ENCODE measurements at regions not wholly inside any gene's neighbourhood (a gene's known extent, or its start where the extent isn't known, plus 50 kb on each side); places are given as distances from the start of the nearest gene placed in this dataset. TPM values are rescaled to one million over a fixed set of nuclear protein-coding genes. Genes with fewer than 3 reads are reported as not detected.

DNA sequence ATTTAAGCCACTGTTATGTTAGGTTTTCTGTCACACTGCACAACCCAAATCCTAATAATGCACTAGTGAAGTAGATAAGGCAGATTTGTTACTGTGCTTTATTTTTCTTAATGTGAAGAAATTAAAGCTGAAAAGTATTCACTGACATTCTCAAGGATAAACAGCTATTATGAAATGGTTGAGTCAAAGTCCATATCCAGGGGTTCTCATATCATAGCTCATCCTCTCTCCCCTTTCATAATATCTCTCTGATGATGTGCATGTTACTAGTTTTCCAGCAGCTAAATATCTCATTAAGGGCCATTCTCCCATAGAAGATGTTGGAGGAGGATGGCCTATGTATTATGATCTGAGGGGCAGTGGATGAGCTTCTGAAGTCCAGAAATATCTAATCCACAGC, 53.6 kb upstream of the CCDC190 start:
- H3K9me3 ChIP-seq (replicated peaks in 1 of 2; ENCODE audit: control insufficient read depth in 2 of 2, insufficient read depth in 1 of 2, low read depth in 1 of 2, low read length in 2 of 2) = peaks cover 0 to 2% of the 10 kb centered on the region in 2 donors
- no peak overlapping the region for H3K4me2 ChIP-seq (ENCODE audit: insufficient read depth, low read length, poor library complexity, severe bottlenecking)
- H2BK5ac ChIP-seq (ENCODE audit: low read length) = no peak overlapping the region
- H3K27ac ChIP-seq (replicated peaks; ENCODE audit: low read length) = no peak overlapping the region
- H3K18ac ChIP-seq (ENCODE audit: low read length) = no peak overlapping the region
- H2BK120ac ChIP-seq (ENCODE audit: low read depth, low read length) = no peak overlapping the region
- H3K27me3 ChIP-seq (ENCODE audit: control insufficient read depth in 3 of 3, insufficient read depth in 3 of 3, low read depth in 1 of 3, low read length in 3 of 3) = no peaks in the 10 kb centered on the region
- H2BK12ac ChIP-seq (ENCODE audit: low read length) = no peak overlapping the region
- H4K91ac ChIP-seq (ENCODE audit: low read depth, low read length, poor library complexity) = no peak overlapping the region
- no peak overlapping the region for H3K4me3 ChIP-seq (ENCODE audit: low read length in 2 of 2)
- no peaks in the 10 kb centered on the region for H3K4me1 ChIP-seq (ENCODE audit: control insufficient read depth in 2 of 2, insufficient read depth in 1 of 2, low read depth in 1 of 2, low read length in 2 of 2)
- no peak overlapping the region for H2BK15ac ChIP-seq (ENCODE audit: low read length)
- H4K8ac ChIP-seq (ENCODE audit: low read depth, low read length) = no peak overlapping the region
- no peak overlapping the region for H3K14ac ChIP-seq (ENCODE audit: low read length)
- no peak overlapping the region for H3K23ac ChIP-seq (ENCODE audit: low read depth, low read length, poor library complexity)
- no peak overlapping the region for H3K9ac ChIP-seq (ENCODE audit: low read depth, low read length, poor library complexity)
- H2AFZ ChIP-seq (ENCODE audit: low read length) = no peak overlapping the region
- no peak overlapping the region for H2AK5ac ChIP-seq (ENCODE audit: low read depth, low read length)
- no peaks in the 10 kb centered on the region for H3K79me1 ChIP-seq (ENCODE audit: low read depth, low read length)
- no peaks in the 10 kb centered on the region for H3K36me3 ChIP-seq (replicated peaks in 1 of 2; ENCODE audit: control insufficient read depth in 2 of 2, insufficient read depth in 2 of 2, low read length in 2 of 2)
- DNase-seq (ENCODE audit: low spot score) = no peak
- H3K4ac ChIP-seq (ENCODE audit: low read length) = no peak overlapping the region

DNA sequence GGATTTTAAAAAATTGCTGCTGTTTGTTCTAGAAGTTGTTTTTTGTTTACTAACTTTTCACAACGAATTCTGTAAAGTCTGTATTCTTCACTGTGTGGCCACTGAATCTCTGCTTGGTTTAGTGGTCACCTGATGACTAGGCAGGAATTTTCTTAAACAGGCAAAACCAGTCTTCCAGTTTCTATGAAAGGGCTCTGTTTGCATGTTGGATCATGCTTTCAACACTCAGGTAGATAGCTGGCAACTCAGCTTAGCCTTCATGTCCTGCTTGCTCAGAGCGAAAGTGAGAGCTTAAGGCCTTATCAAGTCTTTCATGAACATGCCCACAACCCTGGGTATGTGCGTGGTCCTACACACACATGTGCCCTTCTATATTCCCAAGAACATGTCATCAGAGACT, 52.4 kb upstream of the CCDC190 start:
- Histone ChIP-seq H2BK15ac (ENCODE audit: low read length) (no peak overlapping the region), H3K23ac (ENCODE audit: low read depth, low read length, poor library complexity) (no peak overlapping the region), H2BK120ac (ENCODE audit: low read depth, low read length) (no peak overlapping the region), H4K91ac (ENCODE audit: low read depth, low read length, poor library complexity) (no peak overlapping the region), H3K4ac (ENCODE audit: low read length) (no peak overlapping the region), H3K27me3 (ENCODE audit: control insufficient read depth in 3 of 3, insufficient read depth in 3 of 3, low read depth in 1 of 3, low read length in 3 of 3) (no peaks in the 10 kb centered on the region), H3K4me1 (ENCODE audit: control insufficient read depth in 2 of 2, insufficient read depth in 1 of 2, low read depth in 1 of 2, low read length in 2 of 2) (no peaks in the 10 kb centered on the region), H3K18ac (ENCODE audit: low read length) (no peak overlapping the region), H3K4me3 (ENCODE audit: low read length in 2 of 2) (no peak overlapping the region), H3K14ac (ENCODE audit: low read length) (no peak overlapping the region), H2AFZ (ENCODE audit: low read length) (no peak overlapping the region), H3K36me3 (replicated peaks in 1 of 2; ENCODE audit: control insufficient read depth in 2 of 2, insufficient read depth in 2 of 2, low read length in 2 of 2) (no peaks in the 10 kb centered on the region), H3K79me1 (ENCODE audit: low read depth, low read length) (no peaks in the 10 kb centered on the region), H3K27ac (replicated peaks; ENCODE audit: low read length) (no peak overlapping the region), H2BK12ac (ENCODE audit: low read length) (no peak overlapping the region), H3K4me2 (ENCODE audit: insufficient read depth, low read length, poor library complexity, severe bottlenecking) (no peak overlapping the region), H2BK5ac (ENCODE audit: low read length) (no peak overlapping the region), H4K8ac (ENCODE audit: low read depth, low read length) (no peak overlapping the region), H3K9me3 (replicated peaks in 1 of 2; ENCODE audit: control insufficient read depth in 2 of 2, insufficient read depth in 1 of 2, low read depth in 1 of 2, low read length in 2 of 2) (peaks cover 0 to 2% of the 10 kb centered on the region in 2 donors), H2AK5ac (ENCODE audit: low read depth, low read length) (no peak overlapping the region), H3K9ac (ENCODE audit: low read depth, low read length, poor library complexity) (no peak overlapping the region)
- WGBS, 2 donors (ENCODE audit: extremely low coverage in 2 of 2, insufficient read length in 2 of 2, insufficient replicate concordance in 1 of 2) = no CpG with 5 or more reads among the region's 3 CpGs
- no peak for DNase-seq (ENCODE audit: low spot score)

DNA sequence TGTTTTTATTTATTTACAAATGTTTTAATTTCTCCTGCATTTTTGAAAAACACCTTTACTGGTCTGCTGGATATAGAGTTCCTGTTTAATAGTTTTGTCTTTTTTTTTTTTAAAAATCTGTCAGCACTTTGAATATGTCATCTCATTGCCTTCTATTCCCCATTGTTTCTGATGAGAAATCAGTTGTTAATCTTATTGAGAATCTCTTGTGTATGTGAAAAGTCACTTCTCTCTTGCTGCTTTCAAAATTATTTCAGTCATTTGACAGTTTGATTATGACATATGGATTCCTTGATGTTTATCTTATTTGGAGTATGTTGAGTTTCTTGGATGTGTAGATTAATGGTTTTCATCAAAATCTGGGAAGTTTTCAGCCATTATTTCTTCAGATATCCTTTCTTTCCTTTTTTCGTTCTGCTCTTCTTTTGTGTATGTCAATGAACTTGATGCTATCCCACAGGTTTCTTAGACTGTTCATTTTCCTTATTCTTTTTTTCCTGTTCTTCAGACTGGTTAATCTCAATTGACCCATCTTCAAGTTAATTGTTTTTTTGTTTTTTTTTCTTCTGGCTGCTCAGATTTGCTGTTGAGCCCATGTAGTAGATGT, 51.2 kb upstream of the CCDC190 start:
- no peak overlapping the region for H3K27ac ChIP-seq (replicated peaks; ENCODE audit: low read length)
- no CpG with 5 or more reads among the region's 1 CpG for WGBS, 2 donors (ENCODE audit: extremely low coverage in 2 of 2, insufficient read length in 2 of 2, insufficient replicate concordance in 1 of 2)

More for the DNA sequence above, 51.2 kb upstream of the CCDC190 start:
- Histone ChIP-seq H3K27me3 (ENCODE audit: control insufficient read depth in 3 of 3, insufficient read depth in 3 of 3, low read depth in 1 of 3, low read length in 3 of 3) (no peaks in the 10 kb centered on the region), H3K4me2 (ENCODE audit: insufficient read depth, low read length, poor library complexity, severe bottlenecking) (no peak overlapping the region), H2BK5ac (ENCODE audit: low read length) (no peak overlapping the region), H2AK5ac (ENCODE audit: low read depth, low read length) (no peak overlapping the region), H3K4me3 (ENCODE audit: low read length in 2 of 2) (no peak overlapping the region), H4K91ac (ENCODE audit: low read depth, low read length, poor library complexity) (no peak overlapping the region), H2BK120ac (ENCODE audit: low read depth, low read length) (no peak overlapping the region), H2BK12ac (ENCODE audit: low read length) (no peak overlapping the region), H2AFZ (ENCODE audit: low read length) (no peak overlapping the region), H3K23ac (ENCODE audit: low read depth, low read length, poor library complexity) (no peak overlapping the region), H3K9me3 (replicated peaks in 1 of 2; ENCODE audit: control insufficient read depth in 2 of 2, insufficient read depth in 1 of 2, low read depth in 1 of 2, low read length in 2 of 2) (peaks cover 0 to under 1% of the 10 kb centered on the region in 2 donors), H3K4me1 (ENCODE audit: control insufficient read depth in 2 of 2, insufficient read depth in 1 of 2, low read depth in 1 of 2, low read length in 2 of 2) (no peaks in the 10 kb centered on the region), H3K9ac (ENCODE audit: low read depth, low read length, poor library complexity) (no peak overlapping the region), H4K8ac (ENCODE audit: low read depth, low read length) (no peak overlapping the region), H3K18ac (ENCODE audit: low read length) (no peak overlapping the region), H3K36me3 (replicated peaks in 1 of 2; ENCODE audit: control insufficient read depth in 2 of 2, insufficient read depth in 2 of 2, low read length in 2 of 2) (no peaks in the 10 kb centered on the region), H3K14ac (ENCODE audit: low read length) (no peak overlapping the region), H3K4ac (ENCODE audit: low read length) (no peak overlapping the region), H2BK15ac (ENCODE audit: low read length) (no peak overlapping the region), H3K79me1 (ENCODE audit: low read depth, low read length) (no peaks in the 10 kb centered on the region)
- DNase-seq (ENCODE audit: low spot score) = no peak

Small RNAs in the stretch of these regions (small RNA-seq; reads per million reads assigned to genes)
- not detected for gene AL392003.1 (ENCODE audit: insufficient read depth)
